OCI-M2 (cell line): ENCODE measurements at regions not wholly inside any gene's neighbourhood (a gene's known extent, or its start where the extent isn't known, plus 50 kb on each side); places are given as distances from the start of the nearest gene placed in this dataset.
"Not testable (repeated sequence)": the region's sequence is repeated elsewhere in the genome, so short reads cannot be mapped to it uniquely, and the experiment has no call there.

ENCODE experiments used
- DNase-seq: peaks from one replicate; lab custom pipeline; 2025; ENCODE audit not compliant: unreplicated experiment; lab: John Stamatoyannopoulos, UW

- not testable (repeated sequence) for DNase-seq
Measured at GRCh38 chr16:5162801-5163200, 65.2 kb upstream of the EEF2KMT start.

GRCh38 chr16:5161888-5162287, 64.3 kb upstream of the EEF2KMT start:
- DNase-seq, result not testable (repeated sequence)

- not testable (repeated sequence) for DNase-seq
Measured at GRCh38 chr16:5160010-5160409, 62.4 kb upstream of the EEF2KMT start.

GRCh38 chr16:5159537-5159936, 61.9 kb upstream of the EEF2KMT start:
- DNase-seq, result not testable (repeated sequence)

DNA sequence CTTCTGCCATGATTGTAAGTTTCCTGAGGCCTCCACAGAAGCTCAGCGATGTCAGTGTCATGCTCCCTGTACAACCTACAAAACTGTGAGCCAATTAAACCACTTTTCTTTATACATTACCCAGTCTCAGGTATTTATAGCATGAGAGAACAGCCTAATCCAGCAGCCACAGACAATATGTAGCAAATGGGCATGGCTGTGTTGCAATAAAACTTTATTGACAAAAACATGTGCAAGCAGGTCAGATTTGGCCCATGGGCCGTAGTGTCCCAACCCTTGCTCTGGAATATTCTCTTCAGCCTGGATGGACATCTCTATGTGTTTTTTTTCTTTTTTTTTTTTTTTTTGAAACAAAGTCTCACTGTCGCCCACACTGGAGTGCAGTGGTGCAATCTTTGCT, 60.9 kb upstream of the EEF2KMT start:
- DNase-seq, result no peak

DNA sequence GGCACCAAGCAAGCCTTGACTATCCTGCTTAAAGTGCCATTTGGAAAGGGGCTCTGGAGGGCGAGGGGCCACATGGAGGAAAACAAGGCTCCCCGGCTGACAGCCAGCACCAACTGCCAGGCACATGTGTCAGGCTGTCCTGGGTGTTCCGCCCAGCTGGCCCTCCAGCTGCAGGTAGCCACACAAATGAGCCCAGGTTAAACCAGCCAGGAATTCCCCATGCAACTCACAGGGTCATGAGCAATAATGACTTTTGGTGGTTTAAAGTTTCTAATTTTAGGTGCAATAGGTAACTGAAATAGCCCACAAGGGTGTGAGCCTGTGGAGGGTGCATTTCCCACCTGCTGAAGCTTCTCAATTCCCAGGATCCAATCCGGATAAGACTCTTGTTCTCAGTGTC, 58.9 kb upstream of the EEF2KMT start:
- DNase-seq, result not testable (repeated sequence)

GRCh38 chr16:5154006-5154405, 56.4 kb upstream of the EEF2KMT start:
- not testable (repeated sequence) for DNase-seq

GRCh38 chr16:5151409-5151808, 53.8 kb upstream of the EEF2KMT start:
- not testable (repeated sequence) for DNase-seq
